ENCODE measurements at regions not wholly inside any gene's neighbourhood (a gene's known extent, or its start where the extent isn't known, plus 50 kb on each side); places are given as distances from the start of the nearest gene placed in this dataset.

- no peak for DNase-seq (ENCODE audit: extremely low spot score)
- CTCF ChIA-PET, result no interaction called here
Measured at GRCh38 chr3:59267021-59267420, 217.2 kb upstream of the CFAP20DC start.

GRCh38 chr3:59266551-59266950, 216.7 kb upstream of the CFAP20DC start:
- ChIA-PET POLR2A (no interaction called here), CTCF (no interaction called here)
- no peak for DNase-seq (ENCODE audit: extremely low spot score)
- TF ChIP-seq NFRKB (IDR thresholded peaks at IDR 0.05), result no peak
- TF ChIP-seq PKNOX1 (IDR thresholded peaks at IDR 0.05), result no peak
- TF ChIP-seq ZNF384 (IDR thresholded peaks at IDR 0.05), result no peak
- TF ChIP-seq FOXM1 (IDR thresholded peaks at IDR 0.05; ENCODE audit: borderline replicate concordance), result no peak
- TF ChIP-seq SUZ12 (IDR thresholded peaks at IDR 0.05), result no peak
- no peak for TF ChIP-seq CTBP1 (IDR thresholded peaks at IDR 0.05; ENCODE audit: borderline replicate concordance)
- TF ChIP-seq HDGF (IDR thresholded peaks at IDR 0.05; ENCODE audit: borderline replicate concordance), result no peak
- TF ChIP-seq LEF1 (IDR thresholded peaks at IDR 0.05; ENCODE audit: borderline replicate concordance), result no peak
- no peak for TF ChIP-seq FOXA1 (IDR thresholded peaks at IDR 0.05)
- TF ChIP-seq L3MBTL2 (conservative IDR thresholded peaks at IDR 0.05), result no peak
- no peak for TF ChIP-seq FOXK2 (IDR thresholded peaks at IDR 0.05)
- no peak for TF ChIP-seq BHLHE40 (IDR thresholded peaks at IDR 0.05; ENCODE audit: borderline replicate concordance)
- no peak for TF ChIP-seq SP1 (IDR thresholded peaks at IDR 0.05)
- no peak for TF ChIP-seq ARNT (IDR thresholded peaks at IDR 0.05)
- TF ChIP-seq TARDBP (IDR thresholded peaks at IDR 0.05), result no peak
- no peak for TF ChIP-seq ELF4 (IDR thresholded peaks at IDR 0.05)

More at GRCh38 chr3:59267021-59267420, 217.2 kb upstream of the CFAP20DC start:
- POLR2A ChIA-PET, result no interaction called here
- no peak for TF ChIP-seq CTBP1 (IDR thresholded peaks at IDR 0.05; ENCODE audit: borderline replicate concordance)
- no peak for TF ChIP-seq FOXA1 (IDR thresholded peaks at IDR 0.05)
- no peak for TF ChIP-seq LEF1 (IDR thresholded peaks at IDR 0.05; ENCODE audit: borderline replicate concordance)
- TF ChIP-seq ZNF384 (IDR thresholded peaks at IDR 0.05), result no peak
- no peak for TF ChIP-seq ELF4 (IDR thresholded peaks at IDR 0.05)
- no peak for TF ChIP-seq HDGF (IDR thresholded peaks at IDR 0.05; ENCODE audit: borderline replicate concordance)
- no peak for TF ChIP-seq ARNT (IDR thresholded peaks at IDR 0.05)
- no peak for TF ChIP-seq SUZ12 (IDR thresholded peaks at IDR 0.05)
- TF ChIP-seq FOXM1 (IDR thresholded peaks at IDR 0.05; ENCODE audit: borderline replicate concordance), result no peak
- no peak for TF ChIP-seq FOXK2 (IDR thresholded peaks at IDR 0.05)
- no peak for TF ChIP-seq BHLHE40 (IDR thresholded peaks at IDR 0.05; ENCODE audit: borderline replicate concordance)
- TF ChIP-seq SP1 (IDR thresholded peaks at IDR 0.05), result no peak
- no peak for TF ChIP-seq NFRKB (IDR thresholded peaks at IDR 0.05)
- TF ChIP-seq PKNOX1 (IDR thresholded peaks at IDR 0.05), result no peak
- TF ChIP-seq L3MBTL2 (conservative IDR thresholded peaks at IDR 0.05), result no peak

- DNase-seq (ENCODE audit: extremely low spot score), result no peak
- TF ChIP-seq TARDBP (IDR thresholded peaks at IDR 0.05) (no peak), FOXM1 (IDR thresholded peaks at IDR 0.05; ENCODE audit: borderline replicate concordance) (no peak), L3MBTL2 (conservative IDR thresholded peaks at IDR 0.05) (no peak), SUZ12 (IDR thresholded peaks at IDR 0.05) (no peak), ELF4 (IDR thresholded peaks at IDR 0.05) (no peak), ZNF384 (IDR thresholded peaks at IDR 0.05) (no peak), BHLHE40 (IDR thresholded peaks at IDR 0.05; ENCODE audit: borderline replicate concordance) (no peak), FOXK2 (IDR thresholded peaks at IDR 0.05) (no peak), CTBP1 (IDR thresholded peaks at IDR 0.05; ENCODE audit: borderline replicate concordance) (no peak), ARNT (IDR thresholded peaks at IDR 0.05) (no peak), NFRKB (IDR thresholded peaks at IDR 0.05) (no peak), SP1 (IDR thresholded peaks at IDR 0.05) (no peak), PKNOX1 (IDR thresholded peaks at IDR 0.05) (no peak), LEF1 (IDR thresholded peaks at IDR 0.05; ENCODE audit: borderline replicate concordance) (no peak), FOXA1 (IDR thresholded peaks at IDR 0.05) (no peak), HDGF (IDR thresholded peaks at IDR 0.05; ENCODE audit: borderline replicate concordance) (no peak)
- POLR2A ChIA-PET, result no interaction called here
- CTCF ChIA-PET, result no interaction called here
Measured at GRCh38 chr3:59265566-59265965, 215.7 kb upstream of the CFAP20DC start.

- no peak for TF ChIP-seq FOXK2 (IDR thresholded peaks at IDR 0.05)
- no peak for TF ChIP-seq BHLHE40 (IDR thresholded peaks at IDR 0.05; ENCODE audit: borderline replicate concordance)
- TF ChIP-seq ELF4 (IDR thresholded peaks at IDR 0.05), result no peak
- TF ChIP-seq FOXM1 (IDR thresholded peaks at IDR 0.05; ENCODE audit: borderline replicate concordance), result no peak
- no peak for TF ChIP-seq HDGF (IDR thresholded peaks at IDR 0.05; ENCODE audit: borderline replicate concordance)
- TF ChIP-seq FOXA1 (IDR thresholded peaks at IDR 0.05), result no peak
- TF ChIP-seq SP1 (IDR thresholded peaks at IDR 0.05), result no peak
- TF ChIP-seq SUZ12 (IDR thresholded peaks at IDR 0.05), result no peak
- TF ChIP-seq LEF1 (IDR thresholded peaks at IDR 0.05; ENCODE audit: borderline replicate concordance), result no peak
- TF ChIP-seq L3MBTL2 (conservative IDR thresholded peaks at IDR 0.05), result no peak
- ChIA-PET CTCF (no interaction called here), POLR2A (no interaction called here)
- DNase-seq (ENCODE audit: extremely low spot score), result no peak
Measured at GRCh38 chr3:59264366-59264765, 214.5 kb upstream of the CFAP20DC start.

GRCh38 chr3:59263152-59263551, 213.3 kb upstream of the CFAP20DC start:
- ChIA-PET CTCF (no interaction called here), POLR2A (no interaction called here)
- TF ChIP-seq NFRKB (IDR thresholded peaks at IDR 0.05), result no peak
- TF ChIP-seq L3MBTL2 (conservative IDR thresholded peaks at IDR 0.05), result no peak
- TF ChIP-seq SUZ12 (IDR thresholded peaks at IDR 0.05), result no peak
- no peak for TF ChIP-seq ZNF384 (IDR thresholded peaks at IDR 0.05)
- TF ChIP-seq FOXM1 (IDR thresholded peaks at IDR 0.05; ENCODE audit: borderline replicate concordance), result no peak
- no peak for TF ChIP-seq TARDBP (IDR thresholded peaks at IDR 0.05)
- TF ChIP-seq ELF4 (IDR thresholded peaks at IDR 0.05), result no peak
- DNase-seq (ENCODE audit: extremely low spot score), result no peak

- POLR2A ChIA-PET, result no interaction called here
- CTCF ChIA-PET, result no interaction called here
- TF ChIP-seq PKNOX1 (IDR thresholded peaks at IDR 0.05), result no peak
- no peak for TF ChIP-seq FOXA1 (IDR thresholded peaks at IDR 0.05)
- no peak for TF ChIP-seq NFRKB (IDR thresholded peaks at IDR 0.05)
- TF ChIP-seq CTBP1 (IDR thresholded peaks at IDR 0.05; ENCODE audit: borderline replicate concordance), result no peak
- TF ChIP-seq SUZ12 (IDR thresholded peaks at IDR 0.05), result no peak
- no peak for TF ChIP-seq SP1 (IDR thresholded peaks at IDR 0.05)
- TF ChIP-seq ARNT (IDR thresholded peaks at IDR 0.05), result no peak
- TF ChIP-seq BHLHE40 (IDR thresholded peaks at IDR 0.05; ENCODE audit: borderline replicate concordance), result no peak
- no peak for DNase-seq (ENCODE audit: extremely low spot score)
Measured at GRCh38 chr3:59262076-59262498, 212.3 kb upstream of the CFAP20DC start.
